ENCODE measurements at regions not wholly inside any gene's neighbourhood (a gene's known extent, or its start where the extent isn't known, plus 50 kb on each side); places are given as distances from the start of the nearest gene placed in this dataset.
"Not testable (repeated sequence)": the region's sequence is repeated elsewhere in the genome, so short reads cannot be mapped to it uniquely, and the experiment has no call there.

- H3K27me3 Mint-ChIP-seq (ENCODE audit: unreplicated experiment): no peaks in the 10 kb centered on the region
- H3K36me3 Mint-ChIP-seq (ENCODE audit: low read depth, unreplicated experiment): no peaks in the 10 kb centered on the region
- H3K4me3 Mint-ChIP-seq (ENCODE audit: unreplicated experiment): no peak overlapping the region
- no peak overlapping the region for H3K27ac Mint-ChIP-seq (ENCODE audit: unreplicated experiment)
- H3K9me3 Mint-ChIP-seq (ENCODE audit: unreplicated experiment): no peaks in the 10 kb centered on the region
- H3K4me1 Mint-ChIP-seq (ENCODE audit: unreplicated experiment): no peaks in the 10 kb centered on the region
- TF ChIP-seq CTCF (IDR thresholded peaks at IDR 0.05; ENCODE audit: unreplicated experiment): no peak
- no peak for DNase-seq (ENCODE audit: low spot score)
These were observed 855.6 kb downstream of the KCNA4 start for GRCh38 chr11:29161191-29161590.

- Mint-ChIP-seq H3K27ac (ENCODE audit: unreplicated experiment) (no peak overlapping the region), H3K4me1 (ENCODE audit: unreplicated experiment) (no peaks in the 10 kb centered on the region), H3K9me3 (ENCODE audit: unreplicated experiment) (no peaks in the 10 kb centered on the region), H3K27me3 (ENCODE audit: unreplicated experiment) (no peaks in the 10 kb centered on the region), H3K4me3 (ENCODE audit: unreplicated experiment) (no peak overlapping the region), H3K36me3 (ENCODE audit: low read depth, unreplicated experiment) (no peaks in the 10 kb centered on the region)
- TF ChIP-seq CTCF (IDR thresholded peaks at IDR 0.05; ENCODE audit: unreplicated experiment): peak; percentile 55
- DNase-seq (ENCODE audit: low spot score): peak; percentile 70
These were observed 857.0 kb downstream of the KCNA4 start for GRCh38 chr11:29159552-29160465.

GRCh38 chr11:29153078-29153477, 863.8 kb downstream of the KCNA4 start:
- no peaks in the 10 kb centered on the region for H3K4me1 Mint-ChIP-seq (ENCODE audit: unreplicated experiment)
- no peak overlapping the region for H3K27ac Mint-ChIP-seq (ENCODE audit: unreplicated experiment)
- TF ChIP-seq CTCF (IDR thresholded peaks at IDR 0.05; ENCODE audit: unreplicated experiment): no peak
- H3K36me3 Mint-ChIP-seq (ENCODE audit: low read depth, unreplicated experiment): no peaks in the 10 kb centered on the region
- no peak for DNase-seq (ENCODE audit: low spot score)
- no peaks in the 10 kb centered on the region for H3K27me3 Mint-ChIP-seq (ENCODE audit: unreplicated experiment)
- H3K4me3 Mint-ChIP-seq (ENCODE audit: unreplicated experiment): no peak overlapping the region
- no peaks in the 10 kb centered on the region for H3K9me3 Mint-ChIP-seq (ENCODE audit: unreplicated experiment)

GRCh38 chr11:29142573-29142972, 874.3 kb downstream of the KCNA4 start:
- H3K9me3 Mint-ChIP-seq (ENCODE audit: unreplicated experiment); DNase-seq (ENCODE audit: low spot score); H3K4me3 Mint-ChIP-seq (ENCODE audit: unreplicated experiment); H3K4me1 Mint-ChIP-seq (ENCODE audit: unreplicated experiment); H3K27ac Mint-ChIP-seq (ENCODE audit: unreplicated experiment); H3K27me3 Mint-ChIP-seq (ENCODE audit: unreplicated experiment); H3K36me3 Mint-ChIP-seq (ENCODE audit: low read depth, unreplicated experiment): not testable (repeated sequence)

- Mint-ChIP-seq H3K27ac (ENCODE audit: unreplicated experiment) (no peak overlapping the region), H3K9me3 (ENCODE audit: unreplicated experiment) (no peaks in the 10 kb centered on the region), H3K36me3 (ENCODE audit: low read depth, unreplicated experiment) (no peaks in the 10 kb centered on the region), H3K4me3 (ENCODE audit: unreplicated experiment) (no peak overlapping the region), H3K27me3 (ENCODE audit: unreplicated experiment) (no peaks in the 10 kb centered on the region), H3K4me1 (ENCODE audit: unreplicated experiment) (peaks cover 2% of the 10 kb centered on the region)
- no peak for DNase-seq (ENCODE audit: low spot score)
- TF ChIP-seq CTCF (IDR thresholded peaks at IDR 0.05; ENCODE audit: unreplicated experiment): no peak
These were observed 881.3 kb downstream of the KCNA4 start for GRCh38 chr11:29135504-29135903.

Data from endothelial cell (in vitro differentiated cells).